GM12892 (cell line): ENCODE measurements at regions not wholly inside any gene's neighbourhood (a gene's known extent, or its start where the extent isn't known, plus 50 kb on each side); places are given as distances from the start of the nearest gene placed in this dataset.
"Not testable (repeated sequence)": the region's sequence is repeated elsewhere in the genome, so short reads cannot be mapped to it uniquely, and the experiment has no call there.

Experiments used
- DNase-seq: peaks from one replicate; pipeline ENCODE4 v3.0.0; 2011; ENCODE audit not compliant: insufficient read length
- FAIRE-seq: peaks from 2 replicates; lab custom pipeline; 2011; peaks lifted over from hg19 to GRCh38; lab: Jason Lieb, UNC
- POLR2A ChIP-seq: IDR thresholded peaks from 2 replicates; pipeline ENCODE4 v1.6.1; 2011; ENCODE audit warnings: low read depth, low read length, control low read depth
- POLR2AphosphoS5 ChIP-seq: IDR thresholded peaks from 2 replicates; pipeline ENCODE4 v1.6.1; 2011; ENCODE audit warnings: low read depth, low read length, control low read depth
- TAF1 ChIP-seq: IDR thresholded peaks from 2 replicates; pipeline ENCODE4 v1.6.1; 2011; ENCODE audit warnings: low read depth, mild to moderate bottlenecking, control low read depth, low read length, borderline replicate concordance

GRCh38 chr18:73151086-73151485 lies 283.3 kb upstream of the NETO1 start:
- TF ChIP-seq POLR2AphosphoS5 = no peak
- TF ChIP-seq TAF1 = no peak
- no peak for TF ChIP-seq POLR2A
- DNase-seq (no peak), FAIRE-seq (no peak)

GRCh38 chr18:73150199-73150598 lies 282.4 kb upstream of the NETO1 start:
- FAIRE-seq (no peak), DNase-seq (no peak)
- TF ChIP-seq TAF1 (no peak), POLR2AphosphoS5 (no peak), POLR2A (no peak)

- TF ChIP-seq TAF1 = no peak
- TF ChIP-seq POLR2A = no peak
- TF ChIP-seq POLR2AphosphoS5 = no peak
- DNase-seq = no peak
- no peak for FAIRE-seq
These were observed 279.8 kb upstream of the NETO1 start for GRCh38 chr18:73147590-73147989.

- TF ChIP-seq TAF1 (no peak), POLR2AphosphoS5 (no peak), POLR2A (no peak)
- DNase-seq (no peak), FAIRE-seq (no peak)
These were observed 276.2 kb upstream of the NETO1 start for GRCh38 chr18:73144030-73144429.

GRCh38 chr18:73136134-73136533 lies 268.3 kb upstream of the NETO1 start:
- FAIRE-seq = no peak
- no peak for TF ChIP-seq TAF1
- TF ChIP-seq POLR2AphosphoS5 = no peak
- no peak for TF ChIP-seq POLR2A
- no peak for DNase-seq

- no peak for DNase-seq
- TF ChIP-seq TAF1 (no peak), POLR2AphosphoS5 (no peak), POLR2A (no peak)
- no peak for FAIRE-seq
These were observed 256.4 kb upstream of the NETO1 start for GRCh38 chr18:73124175-73124574.

- no peak for TF ChIP-seq POLR2A
- TF ChIP-seq POLR2AphosphoS5 = no peak
- TF ChIP-seq TAF1 = no peak
- FAIRE-seq = no peak
- DNase-seq = no peak
These were observed 253.4 kb upstream of the NETO1 start for GRCh38 chr18:73121207-73121606.

- TF ChIP-seq POLR2A (no peak), TAF1 (no peak), POLR2AphosphoS5 (no peak)
- DNase-seq (no peak), FAIRE-seq (no peak)
These were observed 252.8 kb upstream of the NETO1 start for GRCh38 chr18:73120626-73121025.

GRCh38 chr18:73119574-73119973 lies 251.8 kb upstream of the NETO1 start:
- FAIRE-seq (no peak), DNase-seq (no peak)
- no peak for TF ChIP-seq POLR2AphosphoS5
- TF ChIP-seq TAF1 = no peak
- TF ChIP-seq POLR2A = no peak

- FAIRE-seq (no peak), DNase-seq (no peak)
- TF ChIP-seq TAF1 (no peak), POLR2A (no peak), POLR2AphosphoS5 (no peak)
These were observed 250.5 kb upstream of the NETO1 start for GRCh38 chr18:73118121-73118816.

- TF ChIP-seq POLR2AphosphoS5 (no peak), TAF1 (no peak), POLR2A (no peak)
- DNase-seq (no peak), FAIRE-seq (no peak)
These were observed 242.5 kb upstream of the NETO1 start for GRCh38 chr18:73110307-73110706.

GRCh38 chr18:73101977-73102376 lies 234.2 kb upstream of the NETO1 start:
- DNase-seq = no peak
- TF ChIP-seq POLR2A = no peak
- no peak for FAIRE-seq

GRCh38 chr18:73101491-73101890 lies 233.7 kb upstream of the NETO1 start:
- not testable (repeated sequence) for FAIRE-seq, DNase-seq
